ENCODE measurements at regions not wholly inside any gene's neighbourhood (a gene's known extent, or its start where the extent isn't known, plus 50 kb on each side); places are given as distances from the start of the nearest gene placed in this dataset.

GRCh38 chr4:178993306-178993705 is 1551.1 kb upstream of the AGA start:
- DNase-seq (ENCODE audit: low read depth), result no peak
- H3K4me3 ChIP-seq (ENCODE audit: low read depth, low read length), result no peak overlapping the region
- TF ChIP-seq CTCF (IDR thresholded peaks at IDR 0.05; ENCODE audit: control insufficient read depth, extremely low read depth, insufficient read depth), result no peak

- H3K4me3 ChIP-seq (ENCODE audit: low read depth, low read length), result no peak overlapping the region
- DNase-seq (ENCODE audit: low read depth), result no peak
- no peak for TF ChIP-seq CTCF (IDR thresholded peaks at IDR 0.05; ENCODE audit: control insufficient read depth, extremely low read depth, insufficient read depth)
Observed at GRCh38 chr4:179001918-179002317, 1559.7 kb upstream of the AGA start.

GRCh38 chr4:179007755-179008154 is 1565.5 kb upstream of the AGA start:
- no peak overlapping the region for H3K4me3 ChIP-seq (ENCODE audit: low read depth, low read length)
- DNase-seq (ENCODE audit: low read depth), result no peak
- no peak for TF ChIP-seq CTCF (IDR thresholded peaks at IDR 0.05; ENCODE audit: control insufficient read depth, extremely low read depth, insufficient read depth)

GRCh38 chr4:179017581-179017980 is 1575.3 kb upstream of the AGA start:
- TF ChIP-seq CTCF (IDR thresholded peaks at IDR 0.05; ENCODE audit: control insufficient read depth, extremely low read depth, insufficient read depth), result no peak
- no peak overlapping the region for H3K4me3 ChIP-seq (ENCODE audit: low read depth, low read length)
- no peak for DNase-seq (ENCODE audit: low read depth)

- no peak for TF ChIP-seq CTCF (IDR thresholded peaks at IDR 0.05; ENCODE audit: control insufficient read depth, extremely low read depth, insufficient read depth)
- DNase-seq (ENCODE audit: low read depth), result no peak
- no peak overlapping the region for H3K4me3 ChIP-seq (ENCODE audit: low read depth, low read length)
Observed at GRCh38 chr4:179027569-179027968, 1585.3 kb upstream of the AGA start.

GRCh38 chr4:179028321-179028720 is 1586.1 kb upstream of the AGA start:
- no peak overlapping the region for H3K4me3 ChIP-seq (ENCODE audit: low read depth, low read length)
- no peak for DNase-seq (ENCODE audit: low read depth)
- no peak for TF ChIP-seq CTCF (IDR thresholded peaks at IDR 0.05; ENCODE audit: control insufficient read depth, extremely low read depth, insufficient read depth)

- H3K4me3 ChIP-seq (ENCODE audit: low read depth, low read length), result no peak overlapping the region
- no peak for DNase-seq (ENCODE audit: low read depth)
- no peak for TF ChIP-seq CTCF (IDR thresholded peaks at IDR 0.05; ENCODE audit: control insufficient read depth, extremely low read depth, insufficient read depth)
Observed at GRCh38 chr4:179029683-179030082, 1587.4 kb upstream of the AGA start.

All from LNCaP clone FGC (cell line).